Germinal center (tissue), 1 donor: ENCODE measurements at regions not wholly inside any gene's neighbourhood (a gene's known extent, or its start where the extent isn't known, plus 50 kb on each side); places are given as distances from the start of the nearest gene placed in this dataset.
"Not testable (repeated sequence)": the region's sequence is repeated elsewhere in the genome, so short reads cannot be mapped to it uniquely, and the experiment has no call there.

Experiments used
- DNase-seq: peaks from one replicate; pipeline ENCODE4 v3.0.0; 2012; ENCODE audit warnings: mixed read lengths, low spot score

GRCh38 chr4:163693211-163693610 lies 198.7 kb downstream of the TMA16 start:
- DNase-seq: no peak

- DNase-seq: no peak
These were observed 199.3 kb downstream of the TMA16 start for GRCh38 chr4:163693776-163694175.

GRCh38 chr4:163694385-163694784 lies 199.9 kb downstream of the TMA16 start:
- DNase-seq: no peak

DNA sequence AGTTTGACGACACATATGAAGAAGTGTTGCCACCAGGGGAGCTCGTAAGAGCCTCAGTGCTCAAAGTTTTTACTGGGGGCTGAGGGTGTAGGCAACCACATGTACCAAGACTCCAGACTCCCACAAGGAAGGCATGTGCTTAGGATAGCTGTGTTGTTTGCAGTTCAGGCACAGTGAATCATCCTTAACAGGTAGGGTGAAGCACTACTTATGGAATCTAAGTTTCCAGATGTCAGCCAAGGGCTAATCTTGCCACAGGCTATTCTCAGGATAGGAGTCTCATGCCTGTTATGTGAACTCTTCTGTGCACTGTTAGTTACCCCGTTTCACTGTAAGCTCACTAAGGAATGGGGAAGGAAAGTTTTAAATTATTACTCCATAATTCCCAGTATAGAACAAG lies 202.6 kb downstream of the TMA16 start:
- DNase-seq: no peak

GRCh38 chr4:163700383-163700782 lies 205.9 kb downstream of the TMA16 start:
- DNase-seq: not testable (repeated sequence)

DNA sequence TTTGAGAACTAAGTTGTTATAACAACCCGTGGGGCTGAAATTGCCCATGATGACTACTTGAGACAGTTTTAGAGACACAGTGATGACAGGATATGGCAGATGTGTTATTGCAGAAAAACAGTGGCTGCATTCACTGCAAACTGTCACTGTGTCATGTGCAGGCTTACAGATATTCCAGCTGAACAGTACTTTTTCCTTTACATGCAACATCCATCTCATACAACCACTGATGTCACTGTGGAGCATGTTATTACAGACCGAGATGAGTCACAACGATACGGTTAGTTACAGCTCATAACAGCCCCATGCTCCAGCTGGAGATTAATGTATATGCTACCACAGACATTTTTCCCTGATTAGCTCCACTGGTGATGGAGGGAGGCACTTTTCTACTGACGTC lies 207.4 kb downstream of the TMA16 start:
- peak; percentile 5 for DNase-seq

DNA sequence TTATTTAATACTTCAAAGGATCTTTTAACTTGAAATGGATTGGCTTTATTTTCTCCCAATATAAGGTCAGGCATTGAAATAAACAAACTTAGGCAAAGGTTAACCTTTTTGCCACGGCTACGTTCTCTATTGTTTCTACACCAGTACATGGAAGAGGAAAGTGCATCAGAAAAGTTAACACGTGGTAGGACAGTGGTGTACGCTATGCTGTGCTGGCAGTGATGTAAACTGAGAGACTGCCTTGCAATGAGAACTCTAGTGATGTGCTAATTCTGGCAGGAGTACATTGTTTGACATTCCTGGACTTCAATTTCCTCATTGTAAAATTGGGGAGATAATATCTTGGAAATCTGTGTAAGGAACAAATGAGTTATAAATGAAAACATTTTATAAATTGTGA lies 208.2 kb downstream of the TMA16 start:
- DNase-seq: no peak

DNA sequence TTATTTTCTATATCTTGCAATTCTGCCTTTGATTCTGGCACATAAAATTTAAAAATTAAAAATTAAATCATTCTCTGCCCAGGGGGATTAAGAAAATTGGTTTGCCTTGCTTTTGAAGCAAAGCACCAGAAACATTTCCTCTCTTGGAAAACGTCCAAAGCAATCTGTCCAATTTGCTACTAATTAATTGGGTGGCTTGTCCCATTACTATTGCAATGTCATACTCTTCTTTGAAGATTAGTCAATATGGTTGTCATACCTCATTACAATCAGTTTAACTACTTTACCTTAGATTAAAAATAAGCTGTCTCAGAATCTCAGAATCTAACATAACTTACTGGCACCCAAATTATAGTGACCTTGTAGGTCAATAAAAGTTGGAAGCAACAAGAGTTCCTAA lies 208.8 kb downstream of the TMA16 start:
- DNase-seq: no peak

GRCh38 chr4:163707873-163708272 lies 213.4 kb downstream of the TMA16 start:
- no peak for DNase-seq

DNA sequence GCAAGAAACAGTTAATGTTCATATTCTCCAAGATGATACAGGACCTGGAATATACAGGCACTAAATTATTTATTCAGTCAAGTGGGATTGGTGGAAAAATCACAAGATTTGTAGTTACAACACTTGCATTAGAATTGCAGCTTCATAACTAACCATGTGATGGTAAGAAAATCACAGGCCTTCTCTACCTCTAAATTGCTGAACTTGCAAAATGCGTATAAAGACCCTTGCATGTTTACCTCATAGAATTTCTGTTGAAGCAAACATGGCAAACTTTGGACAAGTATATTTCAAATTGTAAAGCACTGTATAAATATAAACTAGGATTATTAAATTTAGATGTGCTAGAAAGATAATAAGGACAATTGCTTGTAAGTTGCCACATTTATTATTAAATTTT lies 215.1 kb downstream of the TMA16 start:
- no peak for DNase-seq

DNA sequence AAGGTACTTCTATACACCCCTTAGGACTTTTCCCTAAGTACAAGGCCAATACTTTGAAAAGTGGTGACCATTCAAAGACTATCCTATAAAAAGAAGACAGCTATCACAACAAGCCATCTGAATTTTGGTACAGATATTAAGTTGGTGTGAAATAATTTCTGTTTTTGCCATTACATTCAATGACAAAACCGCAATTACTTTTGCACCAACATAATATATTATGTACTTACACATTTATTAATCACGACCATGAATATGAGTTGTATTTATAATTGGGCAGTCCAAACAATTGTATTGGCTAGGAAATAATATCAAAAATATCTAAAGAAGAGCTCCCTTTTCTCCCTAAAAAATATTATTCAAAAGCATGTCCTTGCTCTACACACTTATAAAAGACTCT lies 215.7 kb downstream of the TMA16 start:
- DNase-seq: no peak

GRCh38 chr4:163724495-163724894 lies 230.0 kb downstream of the TMA16 start:
- not testable (repeated sequence) for DNase-seq

- no peak for DNase-seq
These were observed 232.2 kb downstream of the TMA16 start for GRCh38 chr4:163726641-163727040.

DNA sequence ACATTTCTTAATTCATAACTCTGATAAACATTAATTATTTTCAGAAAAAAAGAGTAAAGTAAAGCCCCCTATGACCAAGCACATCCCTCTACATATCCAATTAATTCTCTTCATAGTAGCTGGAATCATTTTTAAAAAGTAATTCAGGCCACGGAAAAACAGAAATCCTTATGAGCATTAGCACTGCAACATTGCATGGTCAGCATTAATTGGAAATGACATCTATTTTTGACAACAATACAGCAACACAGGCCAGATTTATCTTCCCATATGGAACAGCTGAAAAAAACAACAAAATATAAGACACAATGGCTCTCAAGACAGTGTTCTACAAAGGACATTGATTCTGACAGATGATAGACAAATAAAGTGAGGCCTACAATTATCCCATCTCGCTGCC lies 236.6 kb downstream of the TMA16 start:
- no peak for DNase-seq

GRCh38 chr4:163732473-163732872 lies 238.0 kb downstream of the TMA16 start:
- no peak for DNase-seq

GRCh38 chr4:163736876-163737275 lies 242.4 kb downstream of the TMA16 start:
- no peak for DNase-seq

- DNase-seq: not testable (repeated sequence)
These were observed 243.4 kb downstream of the TMA16 start for GRCh38 chr4:163737846-163738245.

DNA sequence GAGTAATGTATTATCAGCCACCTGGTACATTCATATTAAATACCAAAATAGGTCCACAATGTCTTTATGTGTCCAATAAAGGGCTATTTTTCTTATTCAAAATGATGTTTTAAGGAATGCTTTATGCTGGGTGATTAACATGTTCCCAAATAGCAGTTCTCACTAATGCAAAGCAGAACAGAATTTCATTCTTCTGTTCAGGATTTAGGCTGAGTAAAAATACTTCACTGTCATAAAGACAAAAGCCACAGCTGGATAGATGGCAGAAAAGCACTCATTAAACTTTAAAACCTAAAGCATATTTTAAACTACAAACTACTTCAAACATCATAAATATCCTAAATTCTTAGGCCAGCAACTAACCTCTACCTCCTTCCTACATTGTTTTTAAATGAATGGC lies 244.0 kb downstream of the TMA16 start:
- DNase-seq: no peak

DNA sequence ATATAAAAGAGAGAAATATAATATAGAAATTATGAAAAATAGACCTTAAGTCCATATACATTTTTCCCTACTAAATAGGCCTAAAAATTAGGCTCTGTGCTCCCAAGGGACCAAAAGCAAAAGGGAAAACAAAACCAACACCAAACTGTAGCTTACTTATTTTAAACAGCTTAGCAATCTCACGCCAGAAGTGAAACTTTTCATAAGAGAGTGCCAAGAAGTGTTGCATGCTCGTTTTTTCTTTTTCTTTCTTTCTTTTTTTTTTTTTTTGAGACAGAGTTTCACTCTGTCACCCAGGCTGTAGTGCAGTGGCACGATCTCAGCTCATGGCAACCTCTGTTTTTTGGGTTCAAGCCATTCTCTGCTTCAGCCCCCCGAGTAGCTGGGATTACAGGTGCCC lies 250.4 kb downstream of the TMA16 start:
- DNase-seq: no peak

- DNase-seq: no peak
These were observed 252.8 kb downstream of the TMA16 start for GRCh38 chr4:163747293-163747692.

GRCh38 chr4:163747886-163748285 lies 253.4 kb downstream of the TMA16 start:
- DNase-seq: no peak

- DNase-seq: no peak
These were observed 254.0 kb downstream of the TMA16 start for GRCh38 chr4:163748449-163748848.

- peak; percentile 11 for DNase-seq
These were observed 260.5 kb downstream of the TMA16 start for GRCh38 chr4:163755013-163755412.

- no peak for DNase-seq
These were observed 262.7 kb downstream of the TMA16 start for GRCh38 chr4:163757219-163757618.

DNA sequence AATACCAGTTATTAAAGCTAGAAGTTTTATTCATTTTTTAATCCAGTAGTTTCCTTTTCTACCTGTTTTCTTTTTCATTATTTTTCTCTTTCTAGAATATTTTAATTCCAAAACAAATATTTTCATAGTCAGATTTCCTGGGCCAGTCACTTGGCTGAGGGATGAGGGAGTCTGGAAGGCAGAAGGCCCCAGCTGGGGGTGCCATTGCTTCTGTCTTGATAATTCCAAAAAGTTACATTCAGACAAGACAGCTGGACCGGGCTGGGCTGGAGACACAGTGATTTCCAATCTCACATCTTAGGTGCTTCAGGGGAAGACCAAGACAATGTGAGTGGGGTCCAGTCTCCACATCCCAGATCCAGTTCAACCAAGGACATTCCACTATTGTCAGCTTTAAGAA lies 263.5 kb downstream of the TMA16 start:
- DNase-seq: no peak
